Activated T-helper 2 cell treated with anti-CD3 and anti-CD28 coated beads, Interferon-gamma antibody, Interleukin-2, Interleukin-4, amounts not matched to agents 10 μg/mL and 5 μg/mL and 100 μg/mL, durations not matched to agents 14 hours and 24 hours and 36 hours (primary cell): ENCODE measurements at regions not wholly inside any gene's neighbourhood (a gene's known extent, or its start where the extent isn't known, plus 50 kb on each side); places are given as distances from the start of the nearest gene placed in this dataset.

Source experiments
- DNase-seq: peaks from one replicate; pipeline ENCODE4 v3.0.0; 2021; ENCODE audit warnings: low spot score
- H3K27ac Mint-ChIP-seq: one replicate; pipeline ENCODE4 v1.8.0; 2021; ENCODE audit warnings: mixed read lengths
- H3K27me3 Mint-ChIP-seq: one replicate; pipeline ENCODE4 v1.8.0; 2021; ENCODE audit warnings: low read depth, mixed read lengths
- H3K36me3 Mint-ChIP-seq: one replicate; pipeline ENCODE4 v1.8.0; 2021; ENCODE audit warnings: low read depth, mixed read lengths
- H3K4me1 Mint-ChIP-seq: one replicate; pipeline ENCODE4 v1.8.0; 2021; ENCODE audit warnings: low read depth, mixed read lengths
- H3K4me3 Mint-ChIP-seq: one replicate; pipeline ENCODE4 v1.8.0; 2021; ENCODE audit warnings: low read depth, mild to moderate bottlenecking, moderate library complexity, mixed read lengths
- H3K9me3 Mint-ChIP-seq: one replicate; pipeline ENCODE4 v1.8.0; 2021; ENCODE audit warnings: mixed read lengths
- intact Hi-C: fragments of 100-400 bp; cut with micrococcal nuclease; formaldehyde crosslinking; loops from one replicate; pipeline ENCODE4 v1.15.1; 2023

DNA sequence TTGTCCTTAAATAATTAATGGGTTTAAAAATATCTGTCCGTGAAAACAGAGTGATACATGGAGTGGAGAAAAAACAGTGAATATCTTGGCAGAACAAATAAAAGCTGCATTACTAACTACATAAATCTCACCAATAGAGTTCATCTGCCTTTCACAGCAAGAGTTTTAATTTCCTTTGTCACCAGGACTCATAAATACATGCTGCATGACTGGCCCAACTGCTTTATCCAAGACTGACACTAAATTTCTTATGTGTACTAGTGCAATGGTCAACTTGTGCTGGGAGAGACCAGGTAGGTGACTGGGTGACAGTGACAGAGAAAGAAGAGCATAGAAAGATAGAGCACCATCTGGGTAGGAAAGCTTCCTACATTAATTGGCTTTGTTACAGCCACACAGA, 402.8 kb downstream of the RAD51AP2 start:
- Mint-ChIP-seq H3K27ac (no peak overlapping the region), H3K27me3 (no peaks in the 10 kb centered on the region), H3K36me3 (no peaks in the 10 kb centered on the region), H3K9me3 (no peaks in the 10 kb centered on the region), H3K4me1 (no peaks in the 10 kb centered on the region), H3K4me3 (no peak overlapping the region)
- intact Hi-C loops = no loop called here
- DNase-seq = no peak

DNA sequence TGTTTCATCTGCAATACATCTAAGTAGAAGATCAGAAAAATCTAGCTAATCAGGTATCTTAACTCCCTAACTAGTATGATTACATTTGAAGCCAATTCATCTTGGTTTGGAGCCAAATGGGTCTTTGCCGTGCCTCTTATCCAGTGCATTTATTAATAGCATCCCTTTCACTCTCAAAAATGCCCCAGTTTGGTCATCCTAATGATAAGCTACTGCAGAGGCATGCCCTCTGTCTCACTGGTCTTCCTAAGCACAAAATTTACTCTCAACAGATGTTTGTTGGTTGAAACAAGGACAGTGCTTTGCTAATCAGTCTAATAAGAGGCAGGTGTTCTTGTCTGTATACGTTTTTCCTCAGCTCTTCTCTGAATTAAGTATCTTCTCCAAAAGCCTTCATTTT, 403.2 kb downstream of the RAD51AP2 start:
- Mint-ChIP-seq H3K27me3 (no peaks in the 10 kb centered on the region), H3K27ac (no peak overlapping the region), H3K4me1 (no peaks in the 10 kb centered on the region), H3K36me3 (no peaks in the 10 kb centered on the region), H3K9me3 (no peaks in the 10 kb centered on the region), H3K4me3 (no peak overlapping the region)
- no peak for DNase-seq
- intact Hi-C loops = no loop called here

DNA sequence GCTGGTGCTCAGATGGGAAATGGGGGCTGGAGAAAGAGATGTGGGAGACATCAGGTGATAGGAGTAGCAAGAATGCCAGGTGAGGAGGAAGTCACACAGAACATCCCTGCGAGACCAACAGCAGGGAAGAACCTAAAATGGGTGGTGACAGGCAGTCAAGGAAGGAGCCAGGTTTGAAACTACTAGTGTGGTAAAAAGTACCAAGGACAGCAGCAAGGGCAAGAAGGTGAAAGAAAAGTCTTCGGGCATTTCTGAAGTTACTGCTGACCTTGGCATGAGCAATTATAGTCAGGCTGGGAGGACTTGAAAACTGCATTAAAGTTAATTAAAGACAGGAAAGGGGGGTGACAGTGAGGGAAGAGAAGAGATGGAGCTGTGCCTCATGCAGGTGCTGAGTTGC, 410.4 kb downstream of the RAD51AP2 start:
- intact Hi-C loops = no loop called here
- DNase-seq = no peak
- Mint-ChIP-seq H3K4me1 (no peaks in the 10 kb centered on the region), H3K4me3 (no peak overlapping the region), H3K36me3 (no peaks in the 10 kb centered on the region), H3K27me3 (no peaks in the 10 kb centered on the region), H3K27ac (no peak overlapping the region), H3K9me3 (no peaks in the 10 kb centered on the region)

DNA sequence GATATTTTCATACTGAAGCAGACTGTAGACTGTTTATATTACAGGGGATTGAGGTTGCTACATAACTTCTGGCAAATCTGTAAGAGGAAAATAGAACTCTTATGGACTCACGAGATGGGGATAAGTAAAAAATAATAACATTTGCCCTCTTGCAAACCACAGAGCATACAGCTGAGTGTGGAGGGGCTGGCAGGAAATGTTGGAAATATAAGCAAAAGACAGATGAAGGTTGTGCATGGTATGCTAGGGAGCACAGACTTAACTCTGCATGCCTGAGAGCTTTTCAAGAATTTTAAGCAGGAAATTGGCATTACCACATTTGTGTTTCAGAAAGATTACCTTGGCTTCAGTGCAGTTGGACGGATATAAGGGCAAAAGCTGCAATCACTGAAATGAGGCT, 411.1 kb downstream of the RAD51AP2 start:
- Mint-ChIP-seq H3K36me3 (no peaks in the 10 kb centered on the region), H3K27ac (no peak overlapping the region), H3K9me3 (no peaks in the 10 kb centered on the region), H3K27me3 (no peaks in the 10 kb centered on the region), H3K4me3 (no peak overlapping the region), H3K4me1 (no peaks in the 10 kb centered on the region)
- intact Hi-C loops = no loop called here
- DNase-seq = no peak

DNA sequence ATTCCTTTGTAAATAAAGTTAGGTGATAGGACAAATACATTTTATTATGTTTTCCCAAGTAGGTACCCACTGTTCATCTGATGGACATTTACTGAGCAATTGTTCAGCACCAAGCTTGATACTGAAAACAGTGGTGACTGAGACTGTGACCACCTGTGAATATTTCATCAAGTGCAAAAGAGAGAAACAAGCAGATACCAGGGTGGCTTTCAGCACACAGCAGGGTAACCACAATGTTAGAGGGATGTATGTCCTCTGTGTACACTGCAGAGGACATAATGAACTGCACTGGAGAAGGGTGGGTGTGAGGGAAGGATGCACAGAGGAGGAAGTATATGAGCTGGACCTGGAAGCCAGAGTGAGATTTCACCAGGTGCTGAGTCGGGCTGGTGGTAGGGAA, 411.8 kb downstream of the RAD51AP2 start:
- no peaks in the 10 kb centered on the region for H3K9me3 Mint-ChIP-seq
- H3K27ac Mint-ChIP-seq = no peak overlapping the region
- DNase-seq = no peak

DNA sequence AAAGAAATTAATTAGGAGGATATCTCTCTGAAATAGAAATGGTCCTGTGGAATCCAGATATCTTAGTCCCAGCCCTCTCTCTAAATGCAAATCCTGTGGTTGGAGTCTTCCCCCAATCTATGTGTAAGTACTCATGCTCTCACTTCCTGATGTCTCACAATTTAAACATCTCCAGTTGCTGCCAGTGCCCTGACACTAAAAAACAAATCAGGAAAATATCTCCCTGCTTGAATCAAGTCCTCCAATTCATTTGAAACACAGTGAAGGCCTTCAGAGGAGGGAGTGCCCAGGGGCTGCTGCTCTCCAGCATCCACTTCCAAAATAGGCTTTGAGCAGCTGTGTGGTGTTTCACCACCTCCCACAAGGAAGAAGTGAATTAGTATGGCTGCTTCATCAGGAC, 413.8 kb downstream of the RAD51AP2 start:
- Mint-ChIP-seq H3K4me1 (no peaks in the 10 kb centered on the region), H3K36me3 (no peaks in the 10 kb centered on the region), H3K27me3 (no peaks in the 10 kb centered on the region), H3K4me3 (no peak overlapping the region), H3K9me3 (no peaks in the 10 kb centered on the region), H3K27ac (no peak overlapping the region)
- no peak for DNase-seq
- intact Hi-C loops = no loop called here

More for the DNA sequence above, 411.8 kb downstream of the RAD51AP2 start:
- H3K4me1 Mint-ChIP-seq = no peaks in the 10 kb centered on the region
- no peaks in the 10 kb centered on the region for H3K27me3 Mint-ChIP-seq
- intact Hi-C loops = no loop called here
- H3K4me3 Mint-ChIP-seq = no peak overlapping the region
- no peaks in the 10 kb centered on the region for H3K36me3 Mint-ChIP-seq

DNA sequence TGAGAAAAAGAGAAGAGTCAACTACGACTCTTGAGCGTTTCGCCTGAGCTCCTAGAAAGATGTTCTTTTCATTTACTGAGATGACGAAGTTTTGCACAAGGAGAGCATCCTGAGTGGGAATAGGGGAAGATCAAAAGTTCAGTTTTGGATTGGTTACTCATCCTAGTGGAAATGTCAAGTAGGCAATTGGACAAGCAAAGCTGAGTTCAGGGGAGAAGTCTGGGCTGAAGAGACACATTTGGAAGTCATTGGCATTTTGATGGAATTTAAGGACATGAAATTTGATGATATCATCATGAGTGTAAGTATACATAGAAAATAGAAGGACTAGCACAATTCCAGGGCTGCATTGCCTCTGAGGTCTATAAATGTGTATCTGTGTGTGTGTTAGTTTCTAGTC, 416.6 kb downstream of the RAD51AP2 start:
- intact Hi-C loops = no loop called here
- Mint-ChIP-seq H3K36me3 (no peaks in the 10 kb centered on the region), H3K4me3 (no peak overlapping the region), H3K27me3 (no peaks in the 10 kb centered on the region), H3K9me3 (no peaks in the 10 kb centered on the region), H3K27ac (no peak overlapping the region), H3K4me1 (no peaks in the 10 kb centered on the region)
- no peak for DNase-seq

DNA sequence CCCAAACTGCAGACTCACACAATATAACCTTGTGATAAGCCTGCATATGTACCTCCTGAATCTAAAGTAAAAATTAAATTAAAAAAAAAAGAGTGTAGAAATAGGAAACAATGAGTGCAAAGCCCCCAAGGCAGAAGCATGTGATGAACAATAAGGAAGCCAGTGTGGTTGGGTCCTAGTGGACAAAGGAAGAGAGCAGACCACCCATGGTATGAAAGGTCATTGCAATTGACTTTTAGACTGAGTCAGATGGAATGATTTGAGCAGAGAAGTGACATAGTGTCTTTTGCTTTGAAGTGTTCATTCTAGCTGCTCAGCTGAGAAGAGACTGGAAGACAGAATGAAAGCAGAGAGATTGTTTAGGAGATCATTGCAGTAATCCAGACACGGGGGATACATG, 417.1 kb downstream of the RAD51AP2 start:
- intact Hi-C loops = no loop called here
- Mint-ChIP-seq H3K4me1 (no peaks in the 10 kb centered on the region), H3K27me3 (no peaks in the 10 kb centered on the region), H3K9me3 (no peaks in the 10 kb centered on the region), H3K27ac (no peak overlapping the region), H3K4me3 (no peak overlapping the region), H3K36me3 (no peaks in the 10 kb centered on the region)
- DNase-seq = no peak

DNA sequence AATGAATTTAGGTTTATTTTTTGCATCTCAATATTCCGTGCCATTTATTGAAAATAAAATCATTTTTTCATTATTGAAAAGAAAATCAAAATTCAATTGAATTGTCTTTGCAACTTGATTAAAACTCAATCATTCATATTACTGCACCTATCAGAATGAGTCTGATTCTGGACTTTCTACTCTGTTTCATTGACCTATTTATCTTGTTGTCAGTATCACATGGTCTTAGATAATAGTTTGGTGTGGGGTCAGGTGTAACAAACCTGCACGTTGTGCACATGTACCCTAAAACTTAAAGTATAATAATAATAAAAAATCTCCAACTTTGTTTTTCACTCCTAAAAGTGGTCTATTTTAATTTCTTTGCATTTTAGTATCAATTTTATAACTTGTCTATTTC, 422.9 kb downstream of the RAD51AP2 start:
- H3K27me3 Mint-ChIP-seq = no peaks in the 10 kb centered on the region
- no peak overlapping the region for H3K27ac Mint-ChIP-seq
- H3K4me1 Mint-ChIP-seq = no peaks in the 10 kb centered on the region
- H3K9me3 Mint-ChIP-seq = no peaks in the 10 kb centered on the region
- no peak overlapping the region for H3K4me3 Mint-ChIP-seq
- DNase-seq = no peak
- H3K36me3 Mint-ChIP-seq = no peaks in the 10 kb centered on the region
- intact Hi-C loops = no loop called here

DNA sequence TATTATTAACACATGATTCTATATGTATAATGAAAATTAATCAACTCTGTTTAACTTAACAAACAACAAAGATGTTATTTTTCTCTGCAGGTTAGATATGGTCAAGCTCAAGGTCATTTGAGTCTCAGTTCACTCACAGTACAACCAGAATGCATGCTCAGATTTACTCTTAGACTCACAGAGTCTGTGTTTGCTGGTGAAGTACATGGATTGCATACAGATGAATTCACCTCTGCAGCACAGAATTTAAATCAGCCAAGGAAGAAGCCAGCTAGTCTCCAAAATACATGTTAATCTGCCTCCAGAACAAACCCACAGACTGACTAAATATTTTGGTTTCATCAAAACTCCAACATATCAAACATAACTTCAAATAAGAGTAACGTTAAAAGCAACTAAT, 424.5 kb downstream of the RAD51AP2 start:
- H3K9me3 Mint-ChIP-seq = no peaks in the 10 kb centered on the region
- intact Hi-C loops = no loop called here

DNA sequence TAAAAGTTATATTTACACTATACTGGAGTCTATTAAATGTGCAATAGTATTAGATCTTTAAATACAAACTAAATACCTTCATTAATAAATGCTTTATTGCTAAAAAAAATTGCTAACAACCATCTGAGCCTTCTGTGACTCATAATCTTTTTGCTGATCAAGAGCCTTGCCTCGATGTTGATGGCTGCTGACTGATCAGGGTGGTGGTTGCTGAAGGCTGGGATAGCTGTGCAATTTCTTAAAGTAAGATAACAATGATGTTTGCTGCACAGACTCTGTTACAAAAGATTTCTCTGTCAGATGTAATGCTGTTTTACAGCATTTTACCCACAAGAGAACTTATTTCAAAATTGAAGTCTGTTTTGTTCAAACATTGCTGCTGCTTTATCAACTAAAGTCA, 421.4 kb upstream of the CYRIA start:
- H3K27me3 Mint-ChIP-seq = no peaks in the 10 kb centered on the region
- DNase-seq = no peak
- peaks cover 3% of the 10 kb centered on the region for H3K9me3 Mint-ChIP-seq
- no peaks in the 10 kb centered on the region for H3K36me3 Mint-ChIP-seq
- no peak overlapping the region for H3K27ac Mint-ChIP-seq
- H3K4me1 Mint-ChIP-seq = no peaks in the 10 kb centered on the region
- intact Hi-C loops = no loop called here
- no peak overlapping the region for H3K4me3 Mint-ChIP-seq

More for the DNA sequence above, 424.5 kb downstream of the RAD51AP2 start:
- no peak overlapping the region for H3K27ac Mint-ChIP-seq
- H3K36me3 Mint-ChIP-seq = no peaks in the 10 kb centered on the region
- H3K4me3 Mint-ChIP-seq = no peak overlapping the region
- no peak for DNase-seq
- no peaks in the 10 kb centered on the region for H3K4me1 Mint-ChIP-seq
- H3K27me3 Mint-ChIP-seq = no peaks in the 10 kb centered on the region

DNA sequence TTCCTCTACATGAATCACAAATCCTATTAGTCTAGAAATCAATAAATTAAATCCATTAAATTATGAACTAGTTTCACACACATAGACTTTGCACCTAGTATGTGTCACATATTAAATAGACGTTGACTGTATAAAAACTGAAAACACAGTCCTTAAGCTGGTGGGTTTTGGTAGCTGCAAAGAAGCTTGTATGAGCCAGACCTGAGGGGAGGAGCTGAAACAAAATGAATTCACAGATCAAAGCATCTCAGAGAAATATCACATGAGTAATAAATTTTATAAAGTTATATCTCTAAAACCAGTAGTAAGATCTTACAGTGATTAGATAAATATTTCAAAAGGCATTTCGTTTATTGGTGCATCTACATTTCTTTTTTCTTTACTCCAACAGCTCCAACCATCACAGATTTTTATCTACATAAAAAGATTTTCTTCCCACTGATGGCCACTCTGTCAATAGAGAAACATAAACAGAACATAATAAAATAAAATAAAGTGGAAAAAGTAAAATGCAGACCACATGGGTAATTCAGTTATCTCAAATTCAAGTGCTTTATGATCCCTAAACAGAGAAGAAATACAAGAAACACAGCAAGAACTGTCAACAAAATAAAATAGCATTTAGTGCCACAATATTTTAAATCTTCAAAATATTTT, 420.0 kb upstream of the CYRIA start:
- Mint-ChIP-seq H3K4me3 (no peak overlapping the region), H3K36me3 (no peaks in the 10 kb centered on the region), H3K9me3 (peaks cover 3% of the 10 kb centered on the region), H3K27me3 (no peaks in the 10 kb centered on the region), H3K4me1 (no peaks in the 10 kb centered on the region), H3K27ac (no peak overlapping the region)
- intact Hi-C loops = no loop called here
- DNase-seq = no peak

DNA sequence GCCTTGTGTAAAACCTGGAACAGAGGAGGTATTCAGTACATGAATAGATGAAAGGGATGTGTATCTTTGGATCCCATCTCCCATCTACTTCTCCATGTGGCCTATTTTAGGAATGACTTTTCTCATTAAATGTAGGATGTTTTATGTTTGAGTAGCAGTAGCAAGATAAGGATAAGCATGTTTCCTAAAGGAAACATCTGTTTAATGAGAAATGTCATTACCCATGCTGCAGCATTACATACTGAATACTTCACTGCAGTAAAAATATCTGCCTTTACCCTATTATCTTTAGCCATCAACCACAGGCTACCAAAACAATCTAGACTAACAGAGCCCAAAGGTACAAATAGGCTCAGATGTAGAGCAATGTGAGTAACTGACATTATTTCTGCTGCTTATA, 419.2 kb upstream of the CYRIA start:
- Mint-ChIP-seq H3K27me3 (no peaks in the 10 kb centered on the region), H3K27ac (no peak overlapping the region), H3K4me3 (no peak overlapping the region), H3K9me3 (peaks cover 10% of the 10 kb centered on the region), H3K4me1 (no peaks in the 10 kb centered on the region), H3K36me3 (no peaks in the 10 kb centered on the region)
- intact Hi-C loops = no loop called here
- no peak for DNase-seq

DNA sequence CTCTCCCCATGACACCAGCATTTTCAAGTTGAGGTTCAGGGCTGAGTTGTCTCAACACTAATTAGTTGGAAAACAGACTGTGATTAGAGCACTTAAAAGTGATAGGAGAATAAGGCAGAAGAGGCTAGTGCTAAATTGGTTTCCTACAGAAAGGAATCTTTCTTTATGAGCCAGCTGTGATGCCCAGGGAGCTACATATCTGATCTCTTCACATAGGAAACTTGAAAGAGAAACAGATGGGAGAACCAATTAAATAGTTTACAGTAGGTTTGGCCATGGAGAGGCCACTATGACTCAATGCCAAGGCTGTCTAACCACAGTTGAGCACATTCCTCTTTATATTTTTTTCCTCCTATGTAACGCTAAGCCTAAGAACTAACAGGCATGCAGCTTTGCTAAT, 418.3 kb upstream of the CYRIA start:
- H3K4me3 Mint-ChIP-seq = no peak overlapping the region
- intact Hi-C loops = no loop called here
- no peak overlapping the region for H3K27ac Mint-ChIP-seq
- peaks cover 14% of the 10 kb centered on the region for H3K9me3 Mint-ChIP-seq
- H3K27me3 Mint-ChIP-seq = no peaks in the 10 kb centered on the region
- no peaks in the 10 kb centered on the region for H3K4me1 Mint-ChIP-seq
- no peak for DNase-seq
- no peaks in the 10 kb centered on the region for H3K36me3 Mint-ChIP-seq
